GM23248 (cell line): ENCODE measurements at regions not wholly inside any gene's neighbourhood (a gene's known extent, or its start where the extent isn't known, plus 50 kb on each side); places are given as distances from the start of the nearest gene placed in this dataset.

ENCODE experiments used
- DNase-seq: peaks from one replicate; pipeline ENCODE4 v3.0.0-alpha.2; 2015
- H2AFZ ChIP-seq: fragments of 200-600 bp; sonication (generic); 2 replicates; pipeline ENCODE4 v1.6.1; 2016; ENCODE audit warnings: antibody characterized with exemption
- H3F3A ChIP-seq: fragments of 200-600 bp; sonication (generic); 2 replicates; pipeline ENCODE4 v1.6.1; 2016; ENCODE audit warnings: mild to moderate bottlenecking, antibody characterized with exemption, mixed run types; ENCODE audit not compliant: insufficient read depth
- H3K27ac ChIP-seq: fragments of 200-600 bp; sonication (generic); 2 replicates; pipeline ENCODE4 v1.5.1; 2016; ENCODE audit warnings: mild to moderate bottlenecking
- H3K27me3 ChIP-seq: fragments of 200-600 bp; sonication (generic); replicated peaks from 2 replicates; pipeline ENCODE4 v1.6.1; 2016; ENCODE audit warnings: mild to moderate bottlenecking; ENCODE audit not compliant: insufficient read depth
- H3K36me3 ChIP-seq: fragments of 200-600 bp; sonication (generic); 2 replicates; pipeline ENCODE4 v1.6.1; 2016; ENCODE audit warnings: low read depth, mild to moderate bottlenecking
- H3K4me1 ChIP-seq: fragments of 200-600 bp; sonication (generic); 2 replicates; pipeline ENCODE4 v1.6.1; 2016; ENCODE audit warnings: mild to moderate bottlenecking; ENCODE audit not compliant: insufficient read depth
- H3K4me2 ChIP-seq: fragments of 200-600 bp; sonication (generic); one replicate; pipeline ENCODE4 v1.6.1; 2016; ENCODE audit warnings: mild to moderate bottlenecking; ENCODE audit not compliant: unreplicated experiment
- H3K4me3 ChIP-seq: fragments of 200-600 bp; sonication (generic); 2 replicates; pipeline ENCODE4 v1.5.1; 2016; ENCODE audit warnings: mild to moderate bottlenecking
- H3K79me2 ChIP-seq: fragments of 200-600 bp; sonication (generic); 2 replicates; pipeline ENCODE4 v1.6.1; 2016; ENCODE audit warnings: mild to moderate bottlenecking; ENCODE audit not compliant: insufficient read depth
- H3K9ac ChIP-seq: fragments of 200-600 bp; sonication (generic); 2 replicates; pipeline ENCODE4 v1.6.1; 2016; ENCODE audit warnings: mild to moderate bottlenecking
- H3K9me2 ChIP-seq: fragments of 200-600 bp; sonication (generic); 2 replicates; pipeline ENCODE4 v1.6.1; 2016; ENCODE audit warnings: mixed run types, mild to moderate bottlenecking, moderate library complexity; ENCODE audit not compliant: insufficient read depth
- H3K9me3 ChIP-seq: fragments of 200-600 bp; sonication (generic); one replicate; pipeline ENCODE4 v1.6.1; 2017; ENCODE audit warnings: low read depth
- H4K20me1 ChIP-seq: fragments of 200-600 bp; sonication (generic); 2 replicates; pipeline ENCODE4 v1.6.0; 2016; ENCODE audit not compliant: insufficient read depth
- EZH2 ChIP-seq: fragments of 200-600 bp; sonication (generic); IDR thresholded peaks from 2 replicates; pipeline ENCODE4 v1.6.1; 2018; ENCODE audit warnings: antibody characterized with exemption, mild to moderate bottlenecking; ENCODE audit not compliant: insufficient read depth, poor library complexity, severe bottlenecking
- EZH2phosphoT487 ChIP-seq: fragments of 200-600 bp; sonication (generic); IDR thresholded peaks from 2 replicates; pipeline ENCODE4 v1.6.1; 2018; ENCODE audit warnings: antibody characterized with exemption, moderate library complexity, mild to moderate bottlenecking, low read depth; ENCODE audit not compliant: insufficient read depth
- WGBS, 2 experiments: methylation state at CpG; one replicate each; pipeline ENCODE4 v1.1.6; 2015 to 2017; ENCODE audit warnings: low lambda C conversion rate in 2 of 2, low coverage in 1 of 2; ENCODE audit errors: missing lambda C conversion rate in 2 of 2; 5-methylcytosine and 5-hydroxymethylcytosine counted together
- in situ Hi-C: fragments of 300-500 bp; cut with MboI; formaldehyde crosslinking; loops from 2 replicates; pipeline ENCODE4 v1.15.0; 2020

DNA sequence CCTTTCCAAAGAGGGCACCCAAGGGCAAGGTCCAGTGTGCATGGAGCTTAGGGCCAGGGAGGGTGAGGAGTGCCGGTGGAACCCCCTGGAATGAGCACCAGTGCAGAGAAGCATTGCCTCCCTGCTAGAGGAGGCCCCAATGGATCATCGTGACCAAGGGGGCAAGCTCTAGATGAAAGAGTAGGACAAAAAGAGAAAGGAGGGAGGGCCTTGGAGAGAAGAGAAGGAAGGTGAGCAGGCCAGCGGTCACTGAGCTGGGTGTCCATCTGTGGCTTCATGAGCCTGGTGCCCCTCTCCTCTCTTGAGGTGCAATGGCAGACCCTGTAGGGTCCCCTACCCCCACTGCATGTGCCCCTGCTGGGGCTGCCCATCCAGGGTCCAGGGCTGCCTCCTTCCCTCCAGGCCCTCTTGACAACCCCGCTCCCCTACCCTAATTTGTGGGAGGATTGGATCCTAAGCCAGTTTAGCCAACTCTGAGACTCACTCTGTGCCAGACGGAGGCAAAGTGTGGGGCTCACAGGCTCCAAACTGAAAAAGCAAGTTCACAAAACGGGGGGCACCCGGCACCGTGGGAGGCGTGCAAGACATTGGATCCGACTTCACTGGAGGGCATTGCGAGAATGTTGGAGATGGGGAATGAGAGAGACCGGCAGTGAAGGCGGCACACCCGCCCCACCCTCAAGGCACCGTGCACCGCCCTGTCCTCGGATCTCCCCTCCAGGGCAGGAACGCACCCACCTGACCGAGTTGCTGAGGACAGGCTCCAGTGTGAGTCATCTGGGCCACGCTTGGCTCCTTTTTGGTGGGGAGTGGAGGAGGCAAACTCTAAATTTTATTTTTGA, 207.5 kb downstream of the KIF26A start:
- no peak for DNase-seq
- no peaks in the 10 kb centered on the region for H3K27me3 ChIP-seq
- no peaks in the 10 kb centered on the region for H3K4me1 ChIP-seq
- H3K79me2 ChIP-seq, result no peaks in the 10 kb centered on the region
- 38 to 40% methylated on average over 20 of the region's 20 CpGs for whole genome bisulfite sequencing, 2 experiments
- H2AFZ ChIP-seq, result no peak overlapping the region
- H3K4me3 ChIP-seq, result no peak overlapping the region
- no peaks in the 10 kb centered on the region for H4K20me1 ChIP-seq
- in situ Hi-C loops, result no loop called here
- H3K9ac ChIP-seq, result no peak overlapping the region
- H3K9me3 ChIP-seq, result no peaks in the 10 kb centered on the region
- TF ChIP-seq EZH2phosphoT487 (no peak), EZH2 (no peak)
- no peak overlapping the region for H3K4me2 ChIP-seq
- no peaks in the 10 kb centered on the region for H3F3A ChIP-seq
- no peaks in the 10 kb centered on the region for H3K36me3 ChIP-seq
- no peak overlapping the region for H3K27ac ChIP-seq
- H3K9me2 ChIP-seq, result no peaks in the 10 kb centered on the region

DNA sequence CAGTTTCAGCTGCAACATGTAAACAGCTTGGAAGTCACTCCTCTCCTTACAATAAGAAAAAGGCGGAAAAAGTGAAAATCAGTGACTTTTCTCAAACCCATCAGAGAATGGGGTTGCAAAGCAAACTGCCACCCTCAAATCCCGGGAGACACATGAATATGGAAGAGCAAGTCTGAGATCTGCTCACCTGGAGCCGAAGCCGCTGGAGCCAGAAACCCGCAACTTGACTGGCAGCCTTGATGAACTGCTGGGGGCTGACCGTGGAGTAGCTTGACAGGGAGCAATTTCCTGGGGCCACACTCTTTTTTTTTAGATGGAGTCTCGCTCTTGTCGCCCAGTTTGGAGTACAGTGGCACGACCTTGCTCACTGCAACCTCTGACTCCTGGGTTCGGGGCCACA, 208.2 kb downstream of the KIF26A start:
- Histone ChIP-seq H3K4me1 (no peaks in the 10 kb centered on the region), H3K27me3 (no peaks in the 10 kb centered on the region)
- WGBS, 2 experiments, result 38 to 40% methylated on average over 10 of the region's 10 CpGs

DNA sequence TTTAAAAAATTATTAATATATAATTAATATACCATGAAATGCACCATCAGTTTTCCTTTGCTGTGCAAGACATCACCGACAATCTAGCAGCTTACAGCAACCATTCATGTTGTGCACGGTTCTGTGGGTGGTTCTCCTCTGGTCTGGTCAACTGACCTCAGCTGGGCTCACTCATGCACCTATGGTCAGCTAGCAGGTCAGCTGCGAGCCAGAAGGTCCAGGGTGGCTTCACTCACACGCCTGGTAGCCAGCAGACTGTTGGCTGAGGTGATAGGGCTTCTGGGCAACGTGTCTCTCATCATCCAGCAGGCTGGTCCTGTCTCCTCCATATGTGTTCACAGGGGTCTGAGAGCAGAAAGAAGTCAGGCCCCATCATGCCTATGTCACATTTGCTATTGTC, 210.4 kb downstream of the KIF26A start:
- Histone ChIP-seq H3K27ac (no peak overlapping the region), H2AFZ (no peak overlapping the region), H3K27me3 (no peaks in the 10 kb centered on the region), H4K20me1 (no peaks in the 10 kb centered on the region), H3K36me3 (no peaks in the 10 kb centered on the region), H3K4me3 (no peak overlapping the region), H3F3A (no peaks in the 10 kb centered on the region), H3K9ac (no peak overlapping the region), H3K4me1 (no peaks in the 10 kb centered on the region), H3K9me2 (no peaks in the 10 kb centered on the region), H3K9me3 (no peaks in the 10 kb centered on the region), H3K4me2 (no peak overlapping the region), H3K79me2 (no peaks in the 10 kb centered on the region)
- 8 to 13% methylated on average over 5 of the region's 5 CpGs for WGBS, 2 experiments
- in situ Hi-C loops, result no loop called here
- no peak for DNase-seq
- TF ChIP-seq EZH2phosphoT487 (no peak), EZH2 (no peak)

More for the DNA sequence above, 208.2 kb downstream of the KIF26A start:
- no peak for TF ChIP-seq EZH2phosphoT487
- TF ChIP-seq EZH2, result no peak
- no peak overlapping the region for H3K4me2 ChIP-seq
- in situ Hi-C loops, result no loop called here
- H3K79me2 ChIP-seq, result no peaks in the 10 kb centered on the region
- H3F3A ChIP-seq, result no peaks in the 10 kb centered on the region
- H3K9me3 ChIP-seq, result no peaks in the 10 kb centered on the region
- DNase-seq, result no peak
- no peak overlapping the region for H3K27ac ChIP-seq
- H3K9me2 ChIP-seq, result no peaks in the 10 kb centered on the region
- H4K20me1 ChIP-seq, result no peaks in the 10 kb centered on the region
- H2AFZ ChIP-seq, result no peak overlapping the region
- no peak overlapping the region for H3K4me3 ChIP-seq
- no peaks in the 10 kb centered on the region for H3K36me3 ChIP-seq
- no peak overlapping the region for H3K9ac ChIP-seq

DNA sequence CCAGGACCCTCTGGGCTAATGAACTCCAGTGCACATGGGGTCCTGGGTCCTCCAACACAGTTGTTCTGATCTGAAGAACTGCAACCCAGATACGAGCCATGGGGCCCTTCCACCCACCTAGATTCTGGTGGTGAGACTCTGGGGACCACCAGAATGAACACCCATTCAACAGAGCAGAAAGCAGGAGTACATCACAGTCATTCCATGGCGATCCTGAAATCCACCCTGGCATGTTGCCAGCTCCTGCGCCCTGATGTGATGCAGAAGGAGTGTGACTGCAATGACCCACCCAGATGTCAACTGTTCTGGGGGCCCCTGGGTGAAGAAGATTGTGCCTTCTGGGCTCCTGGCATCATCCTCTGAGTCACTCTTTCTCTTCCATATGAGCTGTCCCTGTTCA, 211.6 kb downstream of the KIF26A start:
- Histone ChIP-seq H3K9me2 (no peaks in the 10 kb centered on the region), H3F3A (no peaks in the 10 kb centered on the region), H3K27ac (no peak overlapping the region), H3K4me1 (no peaks in the 10 kb centered on the region), H3K27me3 (no peaks in the 10 kb centered on the region), H4K20me1 (no peaks in the 10 kb centered on the region), H2AFZ (no peak overlapping the region), H3K4me3 (no peak overlapping the region), H3K9me3 (no peaks in the 10 kb centered on the region), H3K79me2 (no peaks in the 10 kb centered on the region), H3K36me3 (no peaks in the 10 kb centered on the region), H3K4me2 (no peak overlapping the region), H3K9ac (no peak overlapping the region)
- no peak for TF ChIP-seq EZH2phosphoT487
- no peak for TF ChIP-seq EZH2
- no peak for DNase-seq
- 31 to 35% methylated on average over 3 of the region's 3 CpGs for WGBS, 2 experiments
- in situ Hi-C loops, result no loop called here
